ENCODE measurements at regions not wholly inside any gene's neighbourhood (a gene's known extent, or its start where the extent isn't known, plus 50 kb on each side); places are given as distances from the start of the nearest gene placed in this dataset.

DNA sequence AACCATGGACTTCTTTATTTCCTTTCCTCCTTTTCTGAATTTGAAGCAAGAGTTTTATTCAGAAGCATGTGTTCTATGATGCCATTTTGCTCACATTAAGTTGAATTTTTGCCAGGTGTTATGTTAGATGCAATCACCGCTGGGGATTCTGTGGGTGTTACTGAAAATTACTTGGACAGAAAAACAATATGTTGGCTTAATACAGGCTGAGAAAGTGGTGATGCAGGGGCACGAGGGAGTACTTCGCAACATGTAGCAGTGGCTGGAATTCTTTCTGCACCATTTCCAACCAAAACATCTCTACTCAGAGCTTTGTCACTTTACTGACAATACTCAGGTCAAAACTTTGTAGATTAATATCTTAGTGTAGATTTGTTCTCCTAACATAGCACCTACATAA lies 109.2 kb upstream of the PCDH18 start:
- no peaks in the 10 kb centered on the region for H3K27me3 ChIP-seq (replicated peaks in 1 of 7)

DNA sequence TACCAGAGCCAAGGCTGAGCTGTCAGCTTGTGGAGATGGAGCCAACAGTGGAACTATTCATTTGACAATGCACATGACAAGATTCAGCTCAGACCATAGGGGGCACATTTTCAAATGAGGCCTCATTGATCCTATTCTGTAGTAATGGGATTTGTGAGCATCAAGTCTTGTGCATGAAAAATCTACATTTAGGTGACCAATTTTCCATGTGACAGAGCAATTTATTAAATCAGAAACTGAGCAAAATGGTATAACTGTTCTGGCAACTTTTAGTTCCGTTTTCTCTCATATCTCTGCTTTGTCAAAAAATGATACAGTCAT lies 108.5 kb upstream of the PCDH18 start:
- intact Hi-C loops (cut with DNase I; ENCODE audit: low total_unique reads): no loop called here
- DNase-seq: no peak
- Histone ChIP-seq H3K4me1 (no peaks in the 10 kb centered on the region), H3K4me3 (no peak overlapping the region), H3K36me3 (no peaks in the 10 kb centered on the region), H3K27ac (no peak overlapping the region), H3K27me3 (replicated peaks in 1 of 7) (no peaks in the 10 kb centered on the region), H3K9me3 (no peaks in the 10 kb centered on the region)
- WGBS, 5 donors: 76 to 94% (median 87%) methylated on average over 1 of the region's 1 CpG
- no peak for TF ChIP-seq POLR2A (IDR thresholded peaks at IDR 0.05)
- no peak for TF ChIP-seq POLR2AphosphoS5 (IDR thresholded peaks at IDR 0.05)
- TF ChIP-seq, protein P1, sequence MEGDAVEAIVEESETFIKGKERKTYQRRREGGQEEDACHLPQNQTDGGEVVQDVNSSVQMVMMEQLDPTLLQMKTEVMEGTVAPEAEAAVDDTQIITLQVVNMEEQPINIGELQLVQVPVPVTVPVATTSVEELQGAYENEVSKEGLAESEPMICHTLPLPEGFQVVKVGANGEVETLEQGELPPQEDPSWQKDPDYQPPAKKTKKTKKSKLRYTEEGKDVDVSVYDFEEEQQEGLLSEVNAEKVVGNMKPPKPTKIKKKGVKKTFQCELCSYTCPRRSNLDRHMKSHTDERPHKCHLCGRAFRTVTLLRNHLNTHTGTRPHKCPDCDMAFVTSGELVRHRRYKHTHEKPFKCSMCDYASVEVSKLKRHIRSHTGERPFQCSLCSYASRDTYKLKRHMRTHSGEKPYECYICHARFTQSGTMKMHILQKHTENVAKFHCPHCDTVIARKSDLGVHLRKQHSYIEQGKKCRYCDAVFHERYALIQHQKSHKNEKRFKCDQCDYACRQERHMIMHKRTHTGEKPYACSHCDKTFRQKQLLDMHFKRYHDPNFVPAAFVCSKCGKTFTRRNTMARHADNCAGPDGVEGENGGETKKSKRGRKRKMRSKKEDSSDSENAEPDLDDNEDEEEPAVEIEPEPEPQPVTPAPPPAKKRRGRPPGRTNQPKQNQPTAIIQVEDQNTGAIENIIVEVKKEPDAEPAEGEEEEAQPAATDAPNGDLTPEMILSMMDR (IDR thresholded peaks at IDR 0.05 in 8 of 11, conservative IDR thresholded peaks at IDR 0.05 in 3 of 11): no peak

More for the DNA sequence above, 109.2 kb upstream of the PCDH18 start:
- intact Hi-C loops (cut with DNase I; ENCODE audit: low total_unique reads): no loop called here
- no peaks in the 10 kb centered on the region for H3K4me1 ChIP-seq
- no peak overlapping the region for H3K27ac ChIP-seq
- no peaks in the 10 kb centered on the region for H3K9me3 ChIP-seq
- no peak overlapping the region for H3K4me3 ChIP-seq
- H3K36me3 ChIP-seq: no peaks in the 10 kb centered on the region
- WGBS, 5 donors: 81 to 92% (median 87%) methylated on average over 3 of the region's 3 CpGs
- TF ChIP-seq POLR2AphosphoS5 (IDR thresholded peaks at IDR 0.05) (no peak), POLR2A (IDR thresholded peaks at IDR 0.05) (no peak)
- TF ChIP-seq, protein P1 (IDR thresholded peaks at IDR 0.05 in 8 of 11, conservative IDR thresholded peaks at IDR 0.05 in 3 of 11): no peak
- DNase-seq: no peak

DNA sequence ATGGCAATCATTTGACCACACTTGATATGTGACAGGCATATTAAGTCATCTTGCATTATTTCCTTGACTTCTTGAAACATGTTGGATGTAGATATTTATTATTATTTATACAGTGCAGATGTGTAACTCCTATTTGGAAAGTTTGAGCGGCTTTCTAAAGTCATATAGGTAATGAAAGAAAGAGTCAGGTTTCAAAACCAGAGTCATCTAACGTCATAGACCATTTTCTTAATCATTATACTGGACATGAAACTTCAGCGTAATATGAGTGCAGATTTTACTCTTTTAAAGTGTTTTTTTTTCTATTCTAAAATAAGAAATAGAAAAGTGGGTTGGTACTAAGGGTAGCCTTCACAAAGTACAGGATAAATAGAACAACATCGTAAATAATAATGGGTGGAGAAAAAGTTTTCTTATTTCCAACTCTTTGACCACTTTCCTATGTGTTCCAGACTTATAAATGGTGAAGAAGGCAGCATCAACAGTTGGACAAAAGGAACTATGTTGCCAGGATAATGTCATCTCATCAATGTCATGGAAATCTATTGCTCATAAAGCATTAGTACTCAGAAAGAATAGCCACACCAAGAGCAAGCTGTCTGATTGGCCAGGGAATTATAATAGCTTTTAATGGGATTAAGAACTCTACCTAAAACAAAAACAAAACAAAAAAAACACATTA lies 108.0 kb upstream of the PCDH18 start:
- TF ChIP-seq, protein P1 (IDR thresholded peaks at IDR 0.05 in 8 of 11, conservative IDR thresholded peaks at IDR 0.05 in 3 of 11): no peak
- no peak overlapping the region for H3K4me3 ChIP-seq
- H3K9me3 ChIP-seq: no peaks in the 10 kb centered on the region
- no peak for DNase-seq
- H3K27ac ChIP-seq: no peak overlapping the region
- no peaks in the 10 kb centered on the region for H3K27me3 ChIP-seq (replicated peaks in 1 of 7)
- 82 to 93% (median 85%) methylated on average over 4 of the region's 4 CpGs for WGBS, 5 donors
- H3K4me1 ChIP-seq: no peaks in the 10 kb centered on the region
- intact Hi-C loops (cut with DNase I; ENCODE audit: low total_unique reads): no loop called here
- no peaks in the 10 kb centered on the region for H3K36me3 ChIP-seq

DNA sequence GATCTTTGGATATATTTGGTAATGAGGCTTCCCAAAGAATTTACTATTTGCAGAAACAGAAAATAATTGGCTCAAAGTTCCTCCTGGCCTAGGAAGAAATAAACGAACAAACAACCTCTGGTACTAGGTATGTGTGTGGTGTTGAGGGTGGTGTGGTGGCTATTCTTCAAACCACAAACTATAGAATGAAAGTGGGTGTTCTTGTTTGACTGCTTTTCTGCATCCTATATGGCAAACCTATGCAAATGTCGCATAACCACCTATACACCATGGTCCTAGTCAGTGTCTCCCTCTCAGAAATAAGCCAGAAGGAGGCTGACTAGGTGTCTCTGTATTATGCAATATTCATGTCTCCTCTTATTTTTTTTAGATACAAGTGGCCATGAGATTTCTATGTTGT lies 106.6 kb upstream of the PCDH18 start:
- Histone ChIP-seq H3K27me3 (replicated peaks in 1 of 7) (no peaks in the 10 kb centered on the region), H3K9me3 (no peaks in the 10 kb centered on the region), H3K4me1 (no peaks in the 10 kb centered on the region), H3K4me3 (no peak overlapping the region), H3K36me3 (no peaks in the 10 kb centered on the region), H3K27ac (no peak overlapping the region)
- intact Hi-C loops (cut with DNase I; ENCODE audit: low total_unique reads): no loop called here
- DNase-seq: no peak
- WGBS, 5 donors: 75 to 96% (median 82%) methylated on average over 2 of the region's 2 CpGs
- TF ChIP-seq POLR2A (IDR thresholded peaks at IDR 0.05) (no peak), POLR2AphosphoS5 (IDR thresholded peaks at IDR 0.05) (no peak)
- TF ChIP-seq, protein P1 (IDR thresholded peaks at IDR 0.05 in 8 of 11, conservative IDR thresholded peaks at IDR 0.05 in 3 of 11): no peak
